ENCODE measurements at regions not wholly inside any gene's neighbourhood (a gene's known extent, or its start where the extent isn't known, plus 50 kb on each side); places are given as distances from the start of the nearest gene placed in this dataset.
A peak's percentile ranks its signal among the peaks of the same experiment; 100 is the strongest.

DNA sequence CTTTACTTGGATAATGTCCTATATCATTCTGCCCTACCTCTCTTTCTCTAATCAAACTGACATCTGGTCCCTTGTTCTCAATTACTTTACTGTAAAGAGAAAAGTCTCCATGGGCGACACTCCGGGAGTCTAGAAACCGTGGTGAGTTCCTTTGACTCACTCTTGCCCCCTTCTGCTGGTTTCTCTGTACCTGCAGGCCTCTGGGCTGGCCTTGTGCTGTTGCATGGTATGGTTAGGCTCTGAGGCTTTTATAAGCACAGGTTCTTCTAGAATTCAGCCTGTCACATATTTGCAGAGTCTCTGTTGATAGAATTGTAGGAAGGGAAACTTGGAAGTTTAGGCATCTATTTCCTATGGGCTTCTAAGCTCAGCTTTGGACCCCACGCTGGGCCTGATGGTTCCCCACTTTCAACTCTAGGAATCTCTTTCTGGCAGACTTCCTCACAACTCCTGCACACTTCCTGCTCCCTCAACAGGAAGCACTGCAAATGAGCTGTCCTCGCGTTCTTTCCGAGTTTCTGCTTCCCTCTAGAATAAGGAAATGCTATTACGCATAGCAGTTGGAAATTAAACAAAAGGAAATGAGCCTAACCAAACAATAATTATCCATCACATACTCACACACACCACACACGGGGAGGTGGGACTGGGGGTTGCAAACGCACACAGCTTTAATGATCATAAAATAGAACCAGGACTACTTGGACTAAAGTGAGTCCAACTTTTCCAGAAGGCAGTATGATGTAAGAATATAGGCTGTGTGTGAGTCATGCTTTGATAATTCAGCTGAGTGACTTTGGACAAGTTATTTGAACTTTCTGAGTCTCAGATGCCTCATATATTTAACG is 683.3 kb downstream of the QKI start:
- Histone ChIP-seq H3K9me3 (no peaks in the 10 kb centered on the region), H3K4me1 (no peaks in the 10 kb centered on the region), H3K27me3 (no peaks in the 10 kb centered on the region), H3K36me3 (no peaks in the 10 kb centered on the region), H3K4me3 (no peak overlapping the region), H3K27ac (no peak overlapping the region)
- DNase-seq (no peak), ATAC-seq (peak; percentile 64)
- intact Hi-C loops (cut with DNase I) = no loop called here
- TF ChIP-seq, protein P1, sequence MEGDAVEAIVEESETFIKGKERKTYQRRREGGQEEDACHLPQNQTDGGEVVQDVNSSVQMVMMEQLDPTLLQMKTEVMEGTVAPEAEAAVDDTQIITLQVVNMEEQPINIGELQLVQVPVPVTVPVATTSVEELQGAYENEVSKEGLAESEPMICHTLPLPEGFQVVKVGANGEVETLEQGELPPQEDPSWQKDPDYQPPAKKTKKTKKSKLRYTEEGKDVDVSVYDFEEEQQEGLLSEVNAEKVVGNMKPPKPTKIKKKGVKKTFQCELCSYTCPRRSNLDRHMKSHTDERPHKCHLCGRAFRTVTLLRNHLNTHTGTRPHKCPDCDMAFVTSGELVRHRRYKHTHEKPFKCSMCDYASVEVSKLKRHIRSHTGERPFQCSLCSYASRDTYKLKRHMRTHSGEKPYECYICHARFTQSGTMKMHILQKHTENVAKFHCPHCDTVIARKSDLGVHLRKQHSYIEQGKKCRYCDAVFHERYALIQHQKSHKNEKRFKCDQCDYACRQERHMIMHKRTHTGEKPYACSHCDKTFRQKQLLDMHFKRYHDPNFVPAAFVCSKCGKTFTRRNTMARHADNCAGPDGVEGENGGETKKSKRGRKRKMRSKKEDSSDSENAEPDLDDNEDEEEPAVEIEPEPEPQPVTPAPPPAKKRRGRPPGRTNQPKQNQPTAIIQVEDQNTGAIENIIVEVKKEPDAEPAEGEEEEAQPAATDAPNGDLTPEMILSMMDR (IDR thresholded peaks at IDR 0.05) = peak; percentile 25

DNA sequence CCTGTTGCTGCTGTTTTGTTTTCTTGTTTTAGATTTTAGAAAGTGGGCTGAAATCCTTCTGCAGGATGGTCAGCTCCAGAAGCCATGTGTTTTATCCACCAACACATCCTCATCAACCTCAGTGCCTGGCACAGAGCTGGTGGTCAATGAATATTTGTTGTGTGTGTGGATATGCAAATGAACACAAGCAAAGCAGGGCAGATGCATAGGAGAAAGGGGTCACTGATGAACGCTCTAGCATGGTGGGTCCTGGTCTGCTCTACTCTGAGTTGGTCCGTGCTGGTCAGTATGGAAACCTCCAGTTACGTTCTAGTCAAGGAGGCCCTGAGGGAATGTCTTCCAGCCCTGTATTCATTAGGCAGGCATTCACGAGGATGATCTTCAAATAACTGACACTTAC is 682.5 kb downstream of the QKI start:
- no peak for ATAC-seq
- H3K4me3 ChIP-seq = no peak overlapping the region
- TF ChIP-seq, protein P1 (IDR thresholded peaks at IDR 0.05) = no peak
- H3K9me3 ChIP-seq = no peaks in the 10 kb centered on the region
- no peak overlapping the region for H3K27ac ChIP-seq
- no peaks in the 10 kb centered on the region for H3K36me3 ChIP-seq
- H3K4me1 ChIP-seq = no peaks in the 10 kb centered on the region
- H3K27me3 ChIP-seq = no peaks in the 10 kb centered on the region
- intact Hi-C loops (cut with DNase I) = no loop called here
- no peak for DNase-seq

DNA sequence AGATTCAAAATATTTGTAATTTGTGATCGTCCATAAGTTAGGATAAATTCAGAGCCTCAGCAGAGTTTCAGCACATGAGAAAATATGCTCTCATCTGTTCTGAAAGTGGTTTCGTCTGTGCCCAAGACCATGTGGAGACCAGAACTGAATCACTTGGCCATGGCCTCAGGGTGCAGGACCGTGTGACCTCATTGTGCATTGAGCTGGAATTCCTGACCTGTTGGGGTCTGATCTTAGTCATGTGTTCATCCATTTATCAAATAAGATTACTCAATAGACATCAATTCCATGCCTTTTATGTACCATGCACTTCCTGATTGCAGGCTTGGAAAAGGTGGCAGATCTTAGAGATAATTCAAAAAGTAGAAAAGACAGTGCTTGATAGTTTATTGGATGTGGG is 680.5 kb downstream of the QKI start:
- Histone ChIP-seq H3K9me3 (no peaks in the 10 kb centered on the region), H3K27me3 (no peaks in the 10 kb centered on the region), H3K36me3 (no peaks in the 10 kb centered on the region), H3K4me3 (no peak overlapping the region), H3K27ac (no peak overlapping the region), H3K4me1 (no peaks in the 10 kb centered on the region)
- intact Hi-C loops (cut with DNase I) = no loop called here
- TF ChIP-seq, protein P1 (IDR thresholded peaks at IDR 0.05) = no peak
- DNase-seq (no peak), ATAC-seq (no peak)

DNA sequence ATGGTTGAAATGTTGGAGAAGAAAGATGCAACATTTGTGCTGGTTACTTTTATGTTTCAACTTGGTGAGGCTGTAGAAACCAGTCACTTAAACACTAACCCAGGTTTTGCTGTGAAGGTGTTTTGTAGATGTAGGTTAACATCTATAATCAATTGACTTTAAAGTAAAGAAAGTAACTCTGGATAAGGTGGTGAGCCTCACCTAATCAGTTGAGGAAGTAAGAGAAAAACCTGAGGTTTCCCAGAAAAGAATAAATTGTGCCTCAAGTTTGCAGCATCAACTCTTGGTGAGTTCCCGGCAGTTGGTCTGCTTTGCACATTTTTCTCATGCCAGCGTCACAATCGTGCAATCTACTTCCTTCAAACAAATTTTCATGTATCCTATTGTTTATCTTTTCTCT is 673.4 kb downstream of the QKI start:
- no peak for ATAC-seq
- H3K4me3 ChIP-seq = no peak overlapping the region
- H3K36me3 ChIP-seq = no peaks in the 10 kb centered on the region
- no peak overlapping the region for H3K27ac ChIP-seq
- intact Hi-C loops (cut with DNase I) = no loop called here
- TF ChIP-seq, protein P1 (IDR thresholded peaks at IDR 0.05) = no peak
- H3K9me3 ChIP-seq = no peaks in the 10 kb centered on the region
- H3K4me1 ChIP-seq = no peaks in the 10 kb centered on the region
- no peak for DNase-seq
- H3K27me3 ChIP-seq = no peaks in the 10 kb centered on the region

DNA sequence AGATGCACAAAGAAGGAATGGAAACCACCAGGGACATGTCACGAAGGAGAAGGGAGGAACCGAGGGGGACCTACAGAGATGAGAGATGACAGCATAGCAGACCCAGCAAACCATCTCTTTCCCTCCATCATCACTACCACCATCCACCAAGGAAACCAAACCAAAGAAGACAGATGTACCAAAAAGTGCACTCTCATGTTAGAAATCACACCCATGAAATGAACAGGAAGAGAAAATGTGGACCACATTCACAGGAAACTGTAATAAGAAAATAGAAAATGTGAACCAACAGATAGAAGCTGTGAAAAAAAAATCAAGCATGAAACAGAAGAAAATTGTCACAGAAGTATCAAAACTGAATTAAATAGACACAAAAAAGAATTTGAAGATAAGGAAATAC is 672.7 kb downstream of the QKI start:
- H3K4me1 ChIP-seq = no peaks in the 10 kb centered on the region
- DNase-seq (no peak), ATAC-seq (no peak)
- no peak overlapping the region for H3K4me3 ChIP-seq
- TF ChIP-seq, protein P1 (IDR thresholded peaks at IDR 0.05) = no peak
- H3K27me3 ChIP-seq = no peaks in the 10 kb centered on the region
- H3K27ac ChIP-seq = no peak overlapping the region
- H3K36me3 ChIP-seq = no peaks in the 10 kb centered on the region
- H3K9me3 ChIP-seq = no peaks in the 10 kb centered on the region
- intact Hi-C loops (cut with DNase I) = no loop called here
